LoVo (cell line): ENCODE measurements at regions not wholly inside any gene's neighbourhood (a gene's known extent, or its start where the extent isn't known, plus 50 kb on each side); places are given as distances from the start of the nearest gene placed in this dataset.
"Not testable (repeated sequence)": the region's sequence is repeated elsewhere in the genome, so short reads cannot be mapped to it uniquely, and the experiment has no call there.

Source experiments
- DNase-seq: peaks from one replicate; pipeline ENCODE4 v3.0.0-alpha.2; 2016; ENCODE audit warnings: low spot score

- no peak for DNase-seq
These were observed 169.4 kb downstream of the NRN1 start for GRCh38 chr6:5837323-5837722.

GRCh38 chr6:5836597-5836996 lies 170.1 kb downstream of the NRN1 start:
- not testable (repeated sequence) for DNase-seq

GRCh38 chr6:5833120-5833519 lies 173.6 kb downstream of the NRN1 start:
- no peak for DNase-seq

GRCh38 chr6:5832668-5833067 lies 174.1 kb downstream of the NRN1 start:
- no peak for DNase-seq

- not testable (repeated sequence) for DNase-seq
These were observed 175.4 kb downstream of the NRN1 start for GRCh38 chr6:5831219-5831862.

GRCh38 chr6:5828296-5828695 lies 178.4 kb downstream of the NRN1 start:
- no peak for DNase-seq

GRCh38 chr6:5827056-5827904 lies 179.4 kb downstream of the NRN1 start:
- no peak for DNase-seq

- DNase-seq = not testable (repeated sequence)
These were observed 182.2 kb downstream of the NRN1 start for GRCh38 chr6:5824382-5824983.
